ENCODE measurements at regions not wholly inside any gene's neighbourhood (a gene's known extent, or its start where the extent isn't known, plus 50 kb on each side); places are given as distances from the start of the nearest gene placed in this dataset.

DNA sequence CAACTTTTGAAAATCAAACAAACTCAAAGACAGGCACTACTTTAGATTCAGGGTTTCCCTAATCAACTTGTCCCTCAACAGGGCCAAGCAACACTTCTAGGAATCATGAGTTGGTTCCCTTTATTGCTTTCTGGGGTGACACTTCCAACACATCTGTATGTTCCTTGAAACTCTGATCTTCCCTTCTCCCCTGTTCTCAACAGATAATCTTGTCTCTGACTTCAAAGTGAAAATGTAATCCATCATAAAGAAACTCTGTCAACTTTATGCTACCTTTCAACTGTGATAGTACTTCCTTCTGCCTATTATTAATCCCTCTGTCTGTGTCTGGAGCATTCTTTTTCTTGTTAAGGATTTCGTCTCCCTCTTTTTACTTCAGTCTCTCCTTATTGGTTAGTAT is 250.1 kb upstream of the MEF2C start:
- Histone ChIP-seq H3K4me3 (no peak overlapping the region), H3K36me3 (ENCODE audit: control insufficient read depth in 4 of 4, insufficient read depth in 4 of 4, low read length in 4 of 4) (no peaks in the 10 kb centered on the region), H3K9me3 (ENCODE audit: control insufficient read depth in 4 of 4, insufficient read depth in 3 of 4, low read length in 3 of 4) (no peaks in the 10 kb centered on the region), H3K4me1 (ENCODE audit: control insufficient read depth in 5 of 5, insufficient read depth in 5 of 5, low read length in 5 of 5) (peaks cover 0 to 28% (median 2%) of the 10 kb centered on the region in 5 donors), H3K27ac (ENCODE audit: low read depth in 1 of 2, low read length in 1 of 2) (no peak overlapping the region), H3K27me3 (ENCODE audit: control insufficient read depth in 3 of 3, insufficient read depth in 3 of 3, low read length in 2 of 3) (no peaks in the 10 kb centered on the region), H3K9ac (ENCODE audit: insufficient read depth in 1 of 2, low read length in 2 of 2) (no peak overlapping the region)
- 83 to 90% methylated on average over 1 of the region's 1 CpG for WGBS, 2 donors
- TF ChIP-seq, protein P1, sequence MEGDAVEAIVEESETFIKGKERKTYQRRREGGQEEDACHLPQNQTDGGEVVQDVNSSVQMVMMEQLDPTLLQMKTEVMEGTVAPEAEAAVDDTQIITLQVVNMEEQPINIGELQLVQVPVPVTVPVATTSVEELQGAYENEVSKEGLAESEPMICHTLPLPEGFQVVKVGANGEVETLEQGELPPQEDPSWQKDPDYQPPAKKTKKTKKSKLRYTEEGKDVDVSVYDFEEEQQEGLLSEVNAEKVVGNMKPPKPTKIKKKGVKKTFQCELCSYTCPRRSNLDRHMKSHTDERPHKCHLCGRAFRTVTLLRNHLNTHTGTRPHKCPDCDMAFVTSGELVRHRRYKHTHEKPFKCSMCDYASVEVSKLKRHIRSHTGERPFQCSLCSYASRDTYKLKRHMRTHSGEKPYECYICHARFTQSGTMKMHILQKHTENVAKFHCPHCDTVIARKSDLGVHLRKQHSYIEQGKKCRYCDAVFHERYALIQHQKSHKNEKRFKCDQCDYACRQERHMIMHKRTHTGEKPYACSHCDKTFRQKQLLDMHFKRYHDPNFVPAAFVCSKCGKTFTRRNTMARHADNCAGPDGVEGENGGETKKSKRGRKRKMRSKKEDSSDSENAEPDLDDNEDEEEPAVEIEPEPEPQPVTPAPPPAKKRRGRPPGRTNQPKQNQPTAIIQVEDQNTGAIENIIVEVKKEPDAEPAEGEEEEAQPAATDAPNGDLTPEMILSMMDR (IDR thresholded peaks at IDR 0.05; ENCODE audit: control extremely low read depth, extremely low read depth) = no peak
- DNase-seq (no peak), ATAC-seq (ENCODE audit: insufficient read depth, low FRiP score) (no peak)

DNA sequence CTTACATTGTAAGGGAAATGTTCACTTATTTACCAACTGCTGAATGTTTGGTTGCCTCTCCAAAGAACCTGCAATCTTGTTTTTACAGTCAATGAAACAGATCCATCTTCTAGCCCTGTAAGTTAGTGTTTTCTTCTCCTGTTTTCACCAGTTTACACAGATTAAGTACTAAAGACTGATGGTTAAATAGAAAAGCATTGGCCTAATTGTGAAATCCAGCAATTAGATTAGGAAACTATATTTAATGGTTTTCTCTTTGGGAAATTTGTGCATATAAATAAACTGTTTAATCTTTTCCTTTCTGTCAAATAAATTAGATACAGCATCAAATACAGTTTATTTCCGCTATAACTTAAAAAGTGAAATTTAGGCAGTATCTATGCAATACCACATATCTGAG is 247.9 kb upstream of the MEF2C start:
- TF ChIP-seq, protein P1 (IDR thresholded peaks at IDR 0.05; ENCODE audit: control extremely low read depth, extremely low read depth) = no peak
- Histone ChIP-seq H3K9me3 (ENCODE audit: control insufficient read depth in 4 of 4, insufficient read depth in 3 of 4, low read length in 3 of 4) (no peaks in the 10 kb centered on the region), H3K4me3 (no peak overlapping the region), H3K36me3 (ENCODE audit: control insufficient read depth in 4 of 4, insufficient read depth in 4 of 4, low read length in 4 of 4) (no peaks in the 10 kb centered on the region), H3K9ac (ENCODE audit: insufficient read depth in 1 of 2, low read length in 2 of 2) (no peak overlapping the region), H3K4me1 (ENCODE audit: control insufficient read depth in 5 of 5, insufficient read depth in 5 of 5, low read length in 5 of 5) (peaks cover 0 to 42% (median 3%) of the 10 kb centered on the region in 5 donors), H3K27me3 (ENCODE audit: control insufficient read depth in 3 of 3, insufficient read depth in 3 of 3, low read length in 2 of 3) (no peaks in the 10 kb centered on the region), H3K27ac (ENCODE audit: low read depth in 1 of 2, low read length in 1 of 2) (no peak overlapping the region)
- 85 to 98% methylated on average over 1 of the region's 1 CpG for WGBS, 2 donors
- peak in 2 of 3 donors; percentile 85 to 90 for DNase-seq
- no peak for ATAC-seq (ENCODE audit: insufficient read depth, low FRiP score)

DNA sequence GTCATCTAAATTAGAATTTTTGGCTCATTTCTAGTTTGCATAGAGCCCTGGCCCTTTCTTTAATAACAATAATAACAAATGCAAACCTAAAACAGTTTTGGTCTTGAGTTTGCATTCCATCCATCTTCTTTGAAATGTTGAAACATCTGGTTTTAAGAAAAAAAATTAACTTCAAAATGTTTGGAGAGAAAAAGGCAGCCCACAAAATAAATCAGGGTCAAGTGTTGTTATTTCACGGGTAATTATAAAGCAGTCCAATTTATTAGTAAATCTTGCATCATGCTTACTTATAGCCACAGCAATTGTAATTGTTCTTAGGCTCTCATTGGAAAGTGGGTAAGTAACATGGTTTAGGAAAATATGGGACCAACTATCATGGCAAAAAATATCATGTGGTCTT is 247.0 kb upstream of the MEF2C start:
- DNase-seq = peak in 2 of 3 donors; percentile 60 to 79

More for the DNA sequence above, 247.0 kb upstream of the MEF2C start:
- Histone ChIP-seq H3K36me3 (ENCODE audit: control insufficient read depth in 4 of 4, insufficient read depth in 4 of 4, low read length in 4 of 4) (no peaks in the 10 kb centered on the region), H3K4me3 (no peak overlapping the region), H3K9ac (ENCODE audit: insufficient read depth in 1 of 2, low read length in 2 of 2) (no peak overlapping the region), H3K27me3 (ENCODE audit: control insufficient read depth in 3 of 3, insufficient read depth in 3 of 3, low read length in 2 of 3) (no peaks in the 10 kb centered on the region), H3K4me1 (ENCODE audit: control insufficient read depth in 5 of 5, insufficient read depth in 5 of 5, low read length in 5 of 5) (peaks cover 0 to 42% (median 3%) of the 10 kb centered on the region in 5 donors), H3K9me3 (ENCODE audit: control insufficient read depth in 4 of 4, insufficient read depth in 3 of 4, low read length in 3 of 4) (no peaks in the 10 kb centered on the region), H3K27ac (ENCODE audit: low read depth in 1 of 2, low read length in 1 of 2) (no peak overlapping the region)
- WGBS, 2 donors = 80 to 84% methylated on average over 1 of the region's 1 CpG
- TF ChIP-seq, protein P1 (IDR thresholded peaks at IDR 0.05; ENCODE audit: control extremely low read depth, extremely low read depth) = no peak
- no peak for ATAC-seq (ENCODE audit: insufficient read depth, low FRiP score)

All from lung (tissue), 11 donors.